Pulmonary artery endothelial cell (primary cell): ENCODE measurements at regions not wholly inside any gene's neighbourhood (a gene's known extent, or its start where the extent isn't known, plus 50 kb on each side); places are given as distances from the start of the nearest gene placed in this dataset.
"Not testable (repeated sequence)": the region's sequence is repeated elsewhere in the genome, so short reads cannot be mapped to it uniquely, and the experiment has no call there.

Experiments
- DNase-seq: peaks from one replicate; pipeline ENCODE4 v3.0.0-alpha.2; 2011; ENCODE audit warnings: low read depth, low spot score

DNA sequence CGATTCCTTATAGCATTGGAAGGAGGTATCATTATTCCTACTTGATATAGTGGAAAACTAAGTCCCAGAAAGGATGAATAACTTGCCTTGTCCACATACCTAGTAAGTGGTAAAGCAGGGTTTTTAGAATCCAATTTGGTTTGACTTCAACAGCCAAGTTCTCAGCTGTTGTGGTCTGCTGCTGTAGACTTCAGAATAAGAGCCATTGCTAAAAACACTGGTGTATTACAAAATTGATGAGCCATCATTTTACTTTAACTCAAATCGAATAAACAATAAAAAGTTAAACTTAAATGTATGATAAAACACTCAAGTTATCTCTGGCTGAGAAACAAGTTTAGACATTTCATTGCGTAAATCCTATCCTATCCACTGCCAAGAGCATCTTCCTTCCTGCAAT is 610.8 kb downstream of the TLE1 start:
- no peak for DNase-seq

DNA sequence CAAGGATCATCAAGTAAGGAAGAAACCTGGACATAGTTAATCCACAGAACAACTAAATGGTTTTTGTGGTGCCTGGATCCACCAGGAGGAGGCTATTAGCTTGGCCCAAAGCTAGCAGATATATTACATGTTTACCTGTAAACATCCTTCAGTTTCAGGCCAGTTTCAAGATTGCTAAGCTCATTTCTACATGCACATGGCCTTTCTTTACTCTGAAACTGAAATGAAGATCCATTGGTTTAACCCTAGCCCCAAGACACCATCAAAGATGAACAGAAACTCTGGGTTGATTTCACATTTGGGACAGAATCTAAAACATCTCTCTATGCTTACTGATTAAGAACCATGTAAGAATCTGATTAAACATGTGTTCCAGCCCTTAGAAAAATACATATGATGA is 611.8 kb downstream of the TLE1 start:
- DNase-seq = no peak

DNA sequence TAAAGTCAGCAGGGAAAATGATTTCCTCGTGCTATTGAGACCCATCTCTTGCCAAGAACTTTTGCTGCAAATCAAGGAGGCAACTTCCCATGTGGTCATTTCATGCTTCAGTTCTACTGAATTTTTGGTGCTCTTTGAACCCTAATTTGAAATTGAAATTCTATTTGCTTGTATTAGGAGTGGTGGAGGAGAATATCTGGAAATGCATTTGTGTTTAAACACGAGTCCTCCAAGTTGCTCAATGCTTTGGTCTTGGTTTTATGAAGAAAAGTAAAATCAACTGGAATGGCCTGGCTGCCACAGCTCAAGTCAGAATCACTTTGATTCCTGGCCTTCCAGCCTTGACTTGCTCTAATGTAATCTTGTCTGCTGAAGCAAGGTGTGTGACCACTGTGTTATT is 613.2 kb downstream of the TLE1 start:
- no peak for DNase-seq

DNA sequence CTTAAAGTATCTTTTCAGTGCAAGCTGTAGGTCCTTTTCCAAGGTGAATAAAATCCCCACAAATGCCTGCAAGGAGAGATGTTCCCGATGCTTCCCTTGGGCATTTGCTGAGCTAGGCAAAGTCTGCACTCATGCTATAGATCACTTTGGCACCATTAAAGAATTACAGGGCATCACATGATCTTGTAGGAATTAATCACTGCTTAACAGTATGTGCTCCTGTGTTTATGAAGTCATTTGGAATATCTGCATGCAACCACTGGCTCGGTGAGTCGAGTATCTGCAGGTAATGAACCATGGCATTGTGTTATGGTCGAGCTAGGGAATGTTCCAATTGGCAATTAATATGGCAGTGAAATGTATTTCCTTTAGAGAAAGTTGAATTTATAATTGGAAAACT is 615.1 kb downstream of the TLE1 start:
- DNase-seq = no peak

DNA sequence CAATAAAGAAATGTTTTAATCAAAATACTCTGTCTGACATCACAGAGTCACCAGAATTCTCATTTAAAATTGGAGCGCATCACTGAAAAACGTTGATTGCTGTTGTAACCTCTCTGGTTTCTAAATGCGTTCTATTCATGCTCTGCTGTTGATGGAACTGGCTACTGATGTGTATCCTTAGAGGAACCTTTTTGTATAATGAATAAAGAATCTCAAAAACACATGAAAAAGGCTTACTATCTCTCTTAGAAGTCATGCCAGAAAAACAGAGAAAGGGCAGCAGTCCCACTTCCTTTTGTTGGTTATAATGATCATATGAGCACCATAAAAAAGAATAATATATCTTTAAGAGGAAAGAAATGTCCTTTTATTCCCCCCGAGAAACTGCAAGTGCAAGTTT is 615.5 kb downstream of the TLE1 start:
- DNase-seq = no peak

DNA sequence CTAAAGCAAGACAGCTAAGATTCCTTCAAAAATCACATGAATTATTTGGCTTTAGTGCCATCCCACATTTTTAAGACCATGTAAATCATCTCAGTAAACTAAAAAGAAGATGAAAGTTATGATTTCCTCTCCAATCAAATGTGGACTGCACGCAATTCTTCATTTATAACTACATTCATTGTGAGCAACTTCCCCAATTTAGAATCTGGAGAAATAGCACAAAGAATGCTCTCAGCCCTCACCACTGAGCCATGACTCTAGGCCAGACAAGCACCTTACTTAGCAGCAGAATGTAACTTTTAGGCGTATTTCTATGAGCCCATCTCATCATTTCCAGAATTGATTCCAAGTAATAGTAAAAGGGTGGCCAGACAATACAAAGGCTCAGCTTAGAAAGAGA is 616.6 kb downstream of the TLE1 start:
- DNase-seq = no peak

DNA sequence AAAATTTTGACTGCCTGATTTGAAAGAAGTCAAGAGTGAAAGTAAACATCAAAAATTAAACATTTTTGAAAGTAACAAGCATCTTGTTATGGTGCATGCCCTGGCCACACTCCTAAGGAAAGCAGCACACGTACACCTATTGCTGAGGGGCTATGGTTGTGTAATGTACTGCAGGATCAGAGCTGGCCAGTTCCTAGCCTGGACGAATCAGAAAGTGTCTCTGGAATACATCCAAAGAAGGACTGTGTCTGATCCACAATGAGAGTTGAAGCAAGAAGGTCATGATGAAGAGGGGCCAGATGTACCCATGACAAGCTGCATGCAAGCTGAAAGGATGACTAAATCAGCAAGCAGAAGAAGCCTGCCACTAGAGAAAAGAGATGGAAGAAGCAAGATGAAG is 618.2 kb downstream of the TLE1 start:
- DNase-seq = no peak

DNA sequence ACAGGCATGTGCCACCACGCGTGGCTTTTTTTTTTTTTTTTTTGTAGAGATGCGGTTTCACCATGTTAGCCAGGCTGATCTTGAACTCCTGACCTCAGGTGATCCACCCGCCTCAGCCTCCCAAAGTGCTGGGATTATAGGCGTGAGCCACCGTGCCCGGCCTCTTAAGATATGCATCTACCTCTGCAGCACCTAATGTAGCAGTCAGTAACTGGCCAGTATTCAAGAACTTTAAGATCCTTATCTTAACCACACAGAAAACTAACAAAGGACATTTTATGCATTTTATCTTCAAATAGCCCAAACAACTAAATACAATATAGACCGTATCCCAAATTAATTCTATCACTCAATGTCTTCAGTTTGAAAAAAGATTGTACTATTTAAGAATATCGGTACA is 618.7 kb downstream of the TLE1 start:
- DNase-seq = no peak

DNA sequence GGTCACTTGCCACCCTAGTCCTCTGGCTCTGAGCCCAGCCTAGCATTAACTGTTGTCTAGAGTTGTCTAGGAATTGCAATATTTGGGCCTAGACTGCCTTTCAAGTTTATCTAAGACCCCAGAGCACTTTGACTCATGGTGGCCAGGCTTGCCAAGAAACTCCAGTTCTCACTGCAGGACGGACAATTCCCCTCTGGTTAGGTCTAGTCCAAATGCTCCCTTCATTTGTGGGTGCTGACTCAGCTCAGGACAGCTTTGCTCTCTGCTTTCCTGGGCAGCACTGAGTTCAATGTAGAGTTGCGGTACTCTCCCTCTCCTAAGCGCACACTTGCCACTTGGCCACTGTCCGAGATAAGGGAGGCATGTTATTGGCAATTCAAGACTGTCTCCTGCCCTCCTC is 619.4 kb downstream of the TLE1 start:
- no peak for DNase-seq

DNA sequence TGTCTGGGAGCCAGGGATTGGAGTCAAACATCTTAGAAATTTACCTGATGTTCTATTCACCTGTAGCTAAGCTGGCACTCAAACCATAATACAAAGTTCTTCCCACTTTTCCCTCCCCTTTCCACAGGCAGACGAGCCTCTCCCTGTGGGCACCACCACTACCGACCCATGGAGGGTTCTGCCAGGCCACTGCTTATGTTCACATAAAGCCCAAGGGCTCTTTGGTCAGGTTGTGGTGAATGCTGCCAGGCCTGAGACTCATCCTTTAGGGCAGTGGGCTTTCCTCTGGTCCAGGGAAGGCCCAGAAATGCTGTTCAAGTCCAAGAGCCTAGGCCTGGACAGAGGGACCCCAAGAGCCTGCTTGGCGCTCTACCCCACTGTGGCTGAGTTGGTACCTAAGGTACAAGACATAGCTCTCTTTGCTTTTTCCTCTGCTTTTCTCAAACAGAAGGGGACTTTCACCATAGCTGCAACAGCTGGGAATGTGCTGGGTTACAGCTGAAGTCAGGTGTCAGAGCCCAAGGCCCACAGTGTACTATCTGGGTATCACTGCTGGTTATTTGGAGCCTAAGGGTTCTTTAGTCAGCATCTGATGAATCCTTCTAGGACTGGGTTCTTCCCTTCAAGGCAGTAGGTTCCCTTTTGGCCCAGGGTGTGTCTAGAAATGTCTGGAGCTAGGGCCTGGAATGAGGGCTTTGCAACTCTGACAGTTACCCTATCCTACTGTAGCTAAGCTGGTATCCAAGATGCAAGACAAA is 620.1 kb downstream of the TLE1 start:
- DNase-seq = no peak

DNA sequence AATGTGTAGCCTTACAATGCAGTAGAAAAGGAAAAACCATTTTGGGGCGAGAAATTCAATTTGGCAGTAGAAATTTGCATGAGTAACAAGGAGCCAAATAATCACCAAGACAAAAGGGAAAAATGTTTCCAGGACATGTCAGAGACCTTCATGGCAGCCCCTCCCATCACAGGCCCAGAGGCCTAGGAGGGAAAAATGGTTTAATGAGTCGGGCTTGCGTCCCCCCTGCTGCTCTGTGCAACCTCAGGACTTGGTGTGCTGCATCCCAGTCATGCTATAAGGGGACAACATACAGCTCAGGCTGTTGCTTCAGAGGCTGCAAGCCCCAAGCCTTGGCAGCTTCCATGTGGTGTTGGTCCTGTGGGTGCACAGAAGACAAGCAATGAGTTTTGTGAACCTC is 626.4 kb downstream of the TLE1 start:
- not testable (repeated sequence) for DNase-seq

DNA sequence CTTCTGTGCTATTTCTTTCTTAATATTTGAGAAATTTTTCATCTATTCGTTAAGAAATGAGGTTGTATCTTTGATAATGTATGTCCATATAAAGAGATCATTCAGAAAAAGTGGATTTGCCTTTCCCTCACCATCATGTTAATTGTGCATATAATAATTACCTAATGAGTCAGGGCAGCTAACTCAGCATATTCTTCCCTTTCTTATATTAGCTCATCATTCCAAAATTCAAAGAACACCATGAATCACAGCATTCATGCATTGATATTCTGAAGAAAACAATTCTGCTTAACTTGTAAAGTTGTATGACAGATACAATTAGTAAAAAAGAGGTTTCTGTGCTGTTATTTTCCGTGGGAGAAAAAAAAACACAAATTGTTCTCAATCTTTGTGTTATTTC is 630.6 kb downstream of the TLE1 start:
- no peak for DNase-seq

DNA sequence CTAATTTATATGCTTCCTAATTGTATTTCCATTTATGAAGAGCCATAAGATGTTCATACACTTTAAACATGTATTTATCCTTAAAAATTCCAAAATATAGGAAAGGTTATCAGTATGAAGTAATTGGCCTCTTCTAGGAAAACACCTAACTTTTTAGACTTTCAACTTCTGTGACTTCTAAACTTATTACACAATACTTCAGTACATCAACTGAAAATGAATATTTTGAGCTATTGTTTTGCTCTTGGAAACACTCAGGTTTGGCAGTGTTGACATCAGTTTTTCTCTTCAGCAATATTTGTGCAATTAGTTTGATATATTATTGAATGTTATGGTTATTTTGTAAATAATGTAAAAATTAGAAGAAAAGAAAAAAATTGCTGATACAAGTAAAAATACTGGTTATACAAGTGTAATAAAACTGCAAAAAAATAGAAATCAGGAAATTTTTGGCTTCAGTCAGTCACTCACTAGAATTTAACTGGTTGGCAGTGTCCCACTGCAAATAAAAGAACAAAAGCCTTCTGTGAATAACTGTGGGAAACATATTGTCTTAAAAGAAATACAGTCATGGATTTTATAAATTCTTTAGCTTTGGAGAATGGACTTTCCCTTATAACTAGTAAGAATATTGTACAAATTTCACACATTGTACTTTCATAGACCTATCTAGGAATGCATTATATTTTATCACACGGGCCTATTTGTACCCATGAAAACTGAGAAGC is 635.9 kb downstream of the TLE1 start:
- DNase-seq = no peak

DNA sequence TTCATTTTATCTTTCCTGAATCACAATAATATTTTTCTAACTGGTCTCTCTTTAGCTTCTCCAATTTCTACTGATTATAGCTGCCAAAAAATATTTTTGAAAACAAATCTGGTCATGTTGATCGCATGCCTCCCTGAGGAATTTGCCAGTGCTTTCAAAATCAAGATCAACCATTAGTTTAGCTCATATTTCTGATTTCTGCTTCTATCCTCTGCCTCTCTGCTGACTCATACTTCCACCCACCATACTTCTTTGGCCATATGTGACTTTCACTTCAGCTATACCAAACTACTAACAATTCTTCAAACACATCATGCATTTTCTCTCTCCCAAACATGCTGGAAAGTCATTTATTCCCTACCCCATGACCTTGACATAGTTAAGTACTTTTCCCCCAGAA is 636.5 kb downstream of the TLE1 start:
- DNase-seq = no peak

DNA sequence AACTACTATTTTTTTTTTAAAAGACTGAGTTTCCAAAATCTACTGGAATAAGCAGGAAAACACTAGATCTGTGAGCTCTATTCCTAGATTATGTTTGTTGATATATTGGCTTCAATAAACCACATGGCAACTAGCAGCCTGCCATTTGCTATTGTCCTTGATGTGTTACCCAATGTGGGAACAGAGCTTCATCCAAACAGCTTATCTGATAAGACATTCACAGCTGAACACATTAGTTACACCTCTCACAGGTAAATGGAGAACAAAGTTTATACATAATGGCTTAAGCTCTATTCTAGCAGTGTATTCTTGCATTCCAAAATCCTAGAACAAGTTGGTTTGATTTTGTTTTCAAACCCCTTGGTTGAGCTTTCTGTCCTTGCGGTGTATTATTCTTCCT is 642.1 kb downstream of the TLE1 start:
- DNase-seq = no peak

DNA sequence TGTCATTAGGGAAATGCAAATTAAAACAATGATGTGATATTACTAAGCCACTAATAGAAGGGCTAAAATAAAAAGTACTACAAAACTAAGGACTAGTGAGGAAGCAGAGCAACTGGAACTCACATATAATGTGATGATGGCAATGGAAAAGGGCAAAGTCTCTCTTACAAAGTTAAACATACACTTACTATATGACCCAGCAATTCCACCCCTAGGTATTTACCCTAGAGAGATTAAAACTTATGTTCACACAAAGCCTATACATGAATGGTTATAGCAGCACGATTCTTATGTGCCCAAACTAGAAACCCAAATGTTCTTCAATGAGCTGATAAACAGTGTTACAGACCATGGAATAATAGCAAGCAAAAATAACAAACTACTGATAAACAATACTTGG is 643.7 kb downstream of the TLE1 start:
- DNase-seq = no peak

DNA sequence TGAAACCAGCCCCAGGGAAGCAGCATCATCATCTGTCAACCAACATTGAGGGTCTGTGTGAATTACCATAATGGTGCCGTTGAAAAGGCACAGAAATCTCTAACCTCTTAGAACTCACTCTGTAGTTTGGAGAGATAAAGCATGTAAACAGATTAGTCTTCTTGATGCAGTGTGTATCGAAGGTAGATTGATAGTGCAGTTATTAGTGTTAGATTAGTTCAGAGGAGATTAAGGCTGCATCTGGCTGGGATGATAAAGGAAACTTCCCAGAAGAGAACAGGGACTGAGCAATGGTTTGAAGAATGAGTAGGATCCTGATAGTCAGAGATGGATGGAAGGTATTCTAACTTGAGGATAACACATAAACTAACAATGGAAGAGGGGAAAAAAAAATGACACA is 651.5 kb downstream of the TLE1 start:
- DNase-seq = no peak

DNA sequence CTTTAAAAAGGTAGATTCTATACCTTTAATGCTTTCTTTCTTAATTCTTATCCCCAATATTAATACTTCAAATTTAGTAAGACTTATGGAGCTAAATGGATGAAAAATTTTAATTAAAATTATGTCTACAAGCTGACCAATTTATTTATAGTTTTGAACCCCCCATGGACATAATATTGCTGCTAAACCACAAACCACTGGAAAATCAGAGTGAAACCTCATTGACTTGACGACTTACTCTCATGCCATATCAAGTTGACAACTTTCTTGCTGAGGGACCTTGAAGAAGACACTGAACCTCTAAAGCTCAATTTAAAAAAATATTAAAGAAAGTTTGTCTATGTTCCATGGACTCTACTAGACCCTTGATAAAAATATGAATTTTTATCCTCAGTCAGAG is 653.7 kb downstream of the TLE1 start:
- DNase-seq = no peak

DNA sequence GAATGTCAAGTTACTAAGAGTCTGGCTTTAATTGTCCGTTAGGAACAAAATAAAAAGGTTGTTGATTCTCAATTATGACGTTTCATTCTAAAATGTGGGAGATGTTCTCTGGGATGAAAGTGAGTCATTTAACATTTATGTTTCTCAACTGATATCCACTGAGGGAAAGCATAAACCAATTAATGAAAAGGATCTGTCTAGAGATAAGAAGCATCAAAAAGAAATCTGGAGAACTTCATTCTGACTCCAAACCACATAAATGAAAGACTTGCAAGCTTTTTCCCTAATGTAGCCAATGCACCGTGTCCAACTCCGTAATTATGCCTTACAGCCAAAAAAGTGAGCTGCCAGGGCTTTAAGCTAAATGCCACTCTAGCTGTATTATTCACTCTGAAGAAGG is 654.2 kb downstream of the TLE1 start:
- no peak for DNase-seq

DNA sequence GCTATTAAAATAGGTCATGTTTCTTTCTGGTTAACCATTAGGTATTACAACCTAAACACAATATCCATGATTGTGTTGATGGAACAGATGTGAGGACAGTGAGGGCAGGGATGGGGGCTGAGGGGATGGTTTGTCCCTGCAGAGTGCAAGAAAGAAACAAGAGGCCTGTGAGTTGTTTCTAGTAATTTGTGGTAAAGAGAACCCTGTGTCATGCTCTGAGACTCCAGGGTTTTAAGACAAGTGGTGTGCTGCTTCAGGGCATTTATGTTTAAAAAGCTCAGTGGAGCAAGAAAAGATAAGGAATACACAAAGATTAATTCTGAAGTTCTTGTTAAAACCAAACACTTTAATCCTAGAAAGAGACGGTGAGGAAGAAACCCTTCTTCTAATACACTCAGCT is 656.5 kb downstream of the TLE1 start:
- no peak for DNase-seq

DNA sequence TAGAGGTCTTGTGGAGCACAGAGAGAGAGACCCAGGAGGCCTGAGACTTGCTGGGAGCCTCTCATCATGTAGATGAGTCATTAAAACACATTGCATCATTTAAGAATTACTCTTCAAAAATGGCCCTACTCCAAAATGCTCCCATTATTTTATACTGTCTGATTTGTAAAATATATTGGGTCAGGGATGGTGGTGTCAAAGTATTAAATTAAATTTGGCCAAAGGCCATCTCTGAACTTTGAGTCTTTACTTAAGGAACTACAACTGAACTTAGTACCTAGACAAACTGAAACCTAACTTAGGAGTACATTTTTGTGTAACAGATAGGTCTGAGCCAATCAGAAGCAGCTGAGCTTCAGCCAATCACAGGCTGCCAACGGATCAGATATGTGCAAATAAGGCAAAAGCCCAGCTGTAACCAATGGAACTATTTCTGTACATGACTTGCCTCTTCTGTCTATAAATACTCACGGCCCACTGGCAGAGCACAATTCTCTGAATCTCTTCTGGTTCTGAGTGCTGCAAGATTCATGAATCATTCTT is 657.2 kb downstream of the TLE1 start:
- DNase-seq = no peak

DNA sequence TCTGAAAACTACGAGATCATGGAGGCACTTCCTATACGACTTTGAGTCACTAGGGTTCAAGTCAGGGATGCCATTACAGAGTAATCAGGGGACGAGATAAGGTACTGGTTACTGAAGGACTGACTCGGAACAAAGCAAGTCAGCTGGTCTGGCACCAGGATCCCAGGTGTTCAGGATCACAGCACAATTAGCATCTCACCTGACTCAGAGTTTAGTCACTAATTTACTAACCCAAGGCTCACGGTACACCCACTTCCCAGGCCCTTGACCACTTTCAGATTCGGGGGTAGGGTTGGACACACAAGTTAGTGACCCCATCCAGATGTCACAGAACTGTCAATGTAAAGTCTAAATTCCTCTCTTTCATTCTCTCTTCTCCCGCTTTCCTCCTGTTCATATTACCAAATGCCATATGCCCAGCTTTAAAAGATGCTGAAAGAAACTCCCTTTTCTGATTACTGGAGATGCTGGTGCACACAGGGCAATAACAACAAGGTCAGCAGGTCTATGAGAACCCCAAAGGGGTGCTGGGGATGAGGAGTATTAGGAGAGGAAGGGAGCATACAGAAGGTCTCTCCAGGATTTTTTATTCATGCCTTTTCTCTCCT is 657.8 kb downstream of the TLE1 start:
- DNase-seq = no peak

DNA sequence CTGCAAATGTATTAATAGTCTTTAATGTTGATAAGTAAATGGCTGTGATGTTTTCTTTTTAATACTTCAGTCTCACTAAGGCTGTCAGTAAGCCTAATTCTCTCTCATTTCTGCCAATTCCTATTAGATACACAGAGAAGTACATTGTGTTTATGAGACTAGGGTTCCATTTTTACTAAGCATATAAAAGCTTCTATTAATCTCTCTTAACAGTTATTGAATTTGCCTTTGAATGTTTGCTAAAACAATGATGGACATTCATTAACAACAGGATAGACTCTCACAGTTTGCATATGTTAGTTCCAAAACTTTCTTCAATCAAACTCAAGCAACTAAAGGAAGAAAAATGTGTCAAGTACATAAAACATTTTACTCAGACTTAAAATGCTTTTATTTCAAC is 659.3 kb downstream of the TLE1 start:
- no peak for DNase-seq
